Stimulated activated CD8-positive, alpha-beta memory T cell treated with anti-CD3 and anti-CD28 coated beads, Interleukin-7, amount 100 ng/mL, for 4 hours (primary cell): ENCODE measurements at regions not wholly inside any gene's neighbourhood (a gene's known extent, or its start where the extent isn't known, plus 50 kb on each side); places are given as distances from the start of the nearest gene placed in this dataset.
"Not testable (repeated sequence)": the region's sequence is repeated elsewhere in the genome, so short reads cannot be mapped to it uniquely, and the experiment has no call there.

ENCODE experiments used
- DNase-seq, 2 donors: peaks; one replicate each; pipeline ENCODE4 v3.0.0-alpha.2; 2020; ENCODE audit warnings: low read depth in 2 of 2

GRCh38 chr14:30069536-30069935 is 141.9 kb upstream of the PRKD1 start:
- DNase-seq = no peak

GRCh38 chr14:30072454-30072853 is 144.8 kb upstream of the PRKD1 start:
- not testable (repeated sequence) for DNase-seq

GRCh38 chr14:30077946-30078345 is 150.3 kb upstream of the PRKD1 start:
- no peak for DNase-seq

GRCh38 chr14:30078811-30079402 is 151.3 kb upstream of the PRKD1 start:
- DNase-seq = no peak

DNA sequence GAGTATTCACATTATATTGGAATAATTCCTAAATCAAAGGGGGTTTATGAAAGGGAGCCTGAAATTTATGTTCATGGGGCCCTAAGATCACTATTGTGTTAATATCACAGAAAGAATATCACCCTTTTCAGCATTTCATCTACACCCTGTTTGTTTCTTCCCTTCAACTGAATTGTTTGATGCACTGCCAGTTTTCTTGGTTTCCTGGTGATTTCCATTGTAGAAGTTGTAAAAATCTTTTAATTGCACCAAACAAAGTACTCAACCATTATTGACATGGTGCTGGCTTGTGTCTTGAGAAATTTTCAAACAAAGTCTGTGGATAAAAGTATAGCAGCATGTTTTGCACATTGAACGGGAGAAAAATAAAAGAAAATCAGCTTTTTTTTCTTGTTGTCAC is 154.8 kb upstream of the PRKD1 start:
- DNase-seq = no peak

DNA sequence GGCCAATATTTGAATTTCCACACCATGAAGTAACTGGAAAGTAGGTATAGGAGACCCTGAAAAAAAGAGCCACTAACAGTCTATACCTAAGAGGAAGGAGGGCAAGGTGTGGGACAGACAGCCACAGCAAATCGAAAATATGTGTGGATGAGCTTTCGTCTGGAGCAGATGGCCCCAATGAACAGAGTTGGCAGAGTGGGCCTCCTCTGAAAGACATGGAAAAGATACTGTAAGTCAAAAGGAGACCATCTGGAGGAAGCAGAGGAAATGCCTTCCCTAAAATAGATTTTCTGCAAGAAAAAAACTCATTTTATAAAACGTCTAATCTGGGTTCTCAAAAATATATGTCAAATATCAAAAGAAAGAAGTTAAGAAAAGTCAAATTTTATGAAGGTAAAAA is 157.2 kb upstream of the PRKD1 start:
- DNase-seq = no peak

DNA sequence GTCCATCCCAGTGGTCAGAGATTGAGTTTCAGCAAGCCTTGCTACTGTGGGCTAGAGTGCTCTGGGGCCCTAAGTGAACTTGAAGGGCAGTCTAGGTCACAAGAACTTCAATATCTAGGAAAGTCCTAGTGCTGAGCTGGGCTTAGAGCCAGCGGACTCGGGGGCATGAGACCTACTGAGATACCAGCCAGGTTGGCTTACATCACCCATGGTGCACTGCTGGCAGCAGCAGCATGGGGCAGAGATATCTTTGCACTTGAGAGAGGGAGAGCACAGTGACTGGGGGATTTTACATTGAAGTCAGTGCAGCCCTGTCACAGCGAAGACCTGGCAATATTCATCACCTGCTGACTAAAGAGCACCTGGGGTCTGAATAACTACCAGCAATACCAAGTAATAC is 158.3 kb upstream of the PRKD1 start:
- no peak for DNase-seq

- no peak for DNase-seq
Observed at GRCh38 chr14:30088620-30089019, 161.0 kb upstream of the PRKD1 start.

DNA sequence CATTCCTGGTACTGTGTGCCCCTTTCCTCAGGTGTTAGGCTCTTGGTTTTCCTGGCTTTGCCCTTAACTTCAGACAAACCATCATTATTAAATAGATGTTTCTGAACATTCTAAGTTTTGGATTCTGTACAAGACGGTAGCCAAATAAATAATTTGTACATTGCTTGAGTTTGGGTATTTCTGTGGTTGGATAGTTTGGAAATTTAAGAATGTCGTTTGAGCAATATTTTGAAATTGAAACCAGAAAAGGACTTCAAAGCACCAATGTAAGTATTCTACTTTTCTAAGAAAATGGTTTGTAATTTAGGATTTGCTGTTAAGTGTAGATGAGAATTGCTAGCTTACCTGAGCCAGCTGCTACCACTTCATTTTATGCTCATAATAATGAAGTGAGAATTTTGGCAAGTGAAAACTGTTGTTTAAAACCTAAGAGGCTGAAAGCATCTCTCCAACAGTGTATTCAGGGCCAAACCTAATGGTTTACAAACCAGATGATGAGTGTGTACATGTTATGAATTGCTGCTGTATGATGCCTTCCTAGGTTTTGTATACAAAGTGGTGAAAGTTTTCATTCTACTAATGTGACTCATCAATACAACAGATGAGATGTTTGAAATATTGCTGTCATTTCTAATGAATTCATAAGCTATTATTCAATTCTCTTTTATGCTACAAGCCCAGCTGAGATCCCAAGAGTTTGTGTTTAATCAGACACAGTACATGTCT is 181.5 kb upstream of the PRKD1 start:
- no peak for DNase-seq

- no peak for DNase-seq
Observed at GRCh38 chr14:30114051-30114450, 186.4 kb upstream of the PRKD1 start.

GRCh38 chr14:30115756-30116155 is 188.1 kb upstream of the PRKD1 start:
- DNase-seq = no peak

DNA sequence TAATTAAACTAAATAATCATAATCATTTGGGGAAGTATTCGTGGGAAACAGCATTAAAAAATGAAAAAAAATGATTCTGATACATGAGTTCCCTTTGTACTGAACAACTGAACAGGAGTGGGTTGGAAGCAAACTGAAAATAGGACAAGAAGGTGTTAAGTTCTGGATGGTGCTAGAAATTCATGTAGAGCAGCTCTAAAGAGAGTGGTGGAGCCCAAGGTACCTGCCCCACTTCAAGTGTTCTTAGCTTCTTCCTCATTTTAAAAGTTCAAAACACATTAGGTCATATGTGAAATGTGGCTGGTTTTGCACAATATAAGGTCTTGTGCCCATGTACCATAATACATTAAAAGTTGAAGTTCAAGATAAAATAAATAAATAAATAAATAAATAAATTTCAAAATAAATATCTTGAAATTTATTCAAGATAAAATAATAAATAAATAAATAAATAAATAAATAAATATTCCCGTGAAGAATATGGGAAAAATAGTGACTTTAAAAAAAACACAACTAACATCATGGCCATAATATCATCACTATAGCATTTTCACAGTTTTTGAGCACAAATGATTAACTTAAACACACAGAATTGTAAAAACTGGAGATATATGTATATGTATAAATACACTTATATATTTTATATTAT is 191.5 kb upstream of the PRKD1 start:
- DNase-seq = no peak

- no peak for DNase-seq
Observed at GRCh38 chr14:30125322-30125979, 197.8 kb upstream of the PRKD1 start.

DNA sequence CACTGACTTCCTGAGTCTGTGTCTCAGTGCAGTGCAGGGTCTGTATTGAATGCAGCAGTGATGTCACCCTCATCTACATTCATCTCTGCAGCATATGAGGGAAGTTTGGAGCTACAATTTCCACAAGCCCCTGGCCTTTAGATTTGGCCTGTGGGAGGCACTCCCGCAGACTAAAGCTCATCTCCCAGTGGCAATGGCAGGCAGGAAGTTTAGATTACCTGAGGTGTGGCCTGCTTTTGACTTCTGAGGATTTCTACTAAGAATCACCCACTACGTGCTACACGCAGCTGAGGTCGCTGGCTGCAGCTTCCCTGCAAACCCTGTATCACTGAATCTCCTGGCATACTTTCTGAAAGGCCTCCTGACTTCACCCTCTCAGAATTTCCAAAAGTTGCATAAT is 202.2 kb upstream of the PRKD1 start:
- no peak for DNase-seq

GRCh38 chr14:30131581-30132097 is 204.0 kb upstream of the PRKD1 start:
- DNase-seq = no peak

DNA sequence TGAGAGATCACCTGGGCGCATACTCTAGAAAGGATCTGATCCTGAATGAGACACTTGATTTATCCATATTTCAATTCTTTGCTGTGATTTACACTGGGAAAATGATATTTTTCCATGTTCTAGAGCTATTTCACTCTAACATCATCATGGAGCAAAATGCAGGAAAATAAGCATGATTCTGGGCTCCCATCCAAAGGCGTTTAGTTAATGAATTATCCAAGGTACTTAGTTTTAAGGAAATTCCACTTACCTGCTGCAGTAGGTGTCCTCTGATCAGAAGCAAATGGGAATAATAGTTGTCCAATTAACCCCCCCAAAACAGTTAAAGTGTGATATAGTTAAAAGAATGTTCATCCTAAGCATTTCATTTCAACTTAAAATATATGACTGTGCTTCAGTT is 204.5 kb upstream of the PRKD1 start:
- DNase-seq = no peak

- DNase-seq = no peak
Observed at GRCh38 chr14:30134936-30135335, 207.3 kb upstream of the PRKD1 start.

- no peak for DNase-seq
Observed at GRCh38 chr14:30138567-30138966, 210.9 kb upstream of the PRKD1 start.

- DNase-seq = no peak
Observed at GRCh38 chr14:30142216-30142615, 214.6 kb upstream of the PRKD1 start.

- DNase-seq = no peak
Observed at GRCh38 chr14:30143627-30144026, 216.0 kb upstream of the PRKD1 start.

GRCh38 chr14:30153717-30154116 is 226.1 kb upstream of the PRKD1 start:
- no peak for DNase-seq

DNA sequence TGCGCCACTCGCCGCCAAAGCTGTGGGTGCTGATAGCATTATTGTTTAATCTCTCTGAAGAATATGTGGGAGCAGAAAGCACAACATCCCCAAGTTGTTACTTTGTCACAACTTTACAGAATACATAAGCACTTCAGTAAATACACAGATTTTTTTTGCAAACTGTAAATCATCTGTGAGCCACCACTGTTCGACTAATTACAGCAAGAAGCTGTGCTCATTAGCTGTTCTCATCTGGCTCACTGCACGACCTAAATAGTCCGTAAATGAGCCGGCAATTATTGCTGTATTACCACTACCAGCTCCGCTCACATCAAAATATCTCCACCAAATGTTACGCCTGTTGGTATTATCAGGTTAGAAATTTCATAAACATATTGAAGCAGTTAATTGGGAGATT is 228.9 kb upstream of the PRKD1 start:
- no peak for DNase-seq

DNA sequence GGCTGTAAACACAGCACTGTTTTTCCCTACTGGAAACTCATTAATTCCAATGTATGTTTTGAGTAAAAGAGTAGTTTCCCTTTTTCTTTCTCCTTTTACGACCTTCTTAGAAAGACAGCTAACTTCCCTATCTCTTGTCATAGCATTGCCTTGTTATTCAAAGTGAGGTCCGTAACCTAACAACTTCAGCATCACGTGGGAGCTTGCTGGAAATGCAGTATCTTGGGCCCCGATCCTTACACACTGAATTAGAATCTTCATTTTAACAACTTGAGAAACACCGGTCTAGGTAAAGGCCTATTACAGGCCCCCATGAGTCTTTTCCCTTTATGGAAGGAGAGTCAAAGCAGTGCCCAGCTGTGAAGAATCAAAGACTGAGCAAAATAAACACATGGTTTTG is 230.7 kb upstream of the PRKD1 start:
- no peak for DNase-seq
